ENCODE measurements at regions not wholly inside any gene's neighbourhood (a gene's known extent, or its start where the extent isn't known, plus 50 kb on each side); places are given as distances from the start of the nearest gene placed in this dataset.

GRCh38 chr19:29401712-29402421 is 123.9 kb upstream of the VSTM2B start:
- CTCF ChIA-PET, result interaction anchor here (1.3 kb wide), 1 partner anchor 14 kb away, joined by 4 read pairs; no protein-coding TSS in a partner anchor
- H3K27ac Mint-ChIP-seq, result no peak overlapping the region
- peaks cover 35% of the 10 kb centered on the region for H3K4me1 Mint-ChIP-seq
- no peaks in the 10 kb centered on the region for H3K36me3 Mint-ChIP-seq
- TF ChIP-seq ZMAT4 (CRISPR knock-in tag; IDR thresholded peaks at IDR 0.05), result no peak
- TF ChIP-seq ZNF263 (CRISPR knock-in tag; IDR thresholded peaks at IDR 0.05; ENCODE audit: low read depth), result no peak
- no peak for TF ChIP-seq ZSCAN18 (CRISPR knock-in tag; IDR thresholded peaks at IDR 0.05)
- no peak for TF ChIP-seq ZNF416 (CRISPR knock-in tag; IDR thresholded peaks at IDR 0.05)
- no peak for TF ChIP-seq NFE2L1 (CRISPR knock-in tag; IDR thresholded peaks at IDR 0.05)
- POLR2A ChIA-PET, result no interaction called here
- H3K27me3 Mint-ChIP-seq (ENCODE audit: low read depth), result peaks cover 15% of the 10 kb centered on the region
- no peak for DNase-seq (ENCODE audit: low spot score)
- no peak overlapping the region for H3K4me3 Mint-ChIP-seq
- no peaks in the 10 kb centered on the region for H3K9me3 Mint-ChIP-seq
- no peak for ATAC-seq

GRCh38 chr19:29402563-29402962 is 123.2 kb upstream of the VSTM2B start:
- H3K9me3 Mint-ChIP-seq, result no peaks in the 10 kb centered on the region
- peaks cover 15% of the 10 kb centered on the region for H3K27me3 Mint-ChIP-seq (ENCODE audit: low read depth)
- H3K27ac Mint-ChIP-seq, result no peak overlapping the region
- no peak for ATAC-seq
- no peak for DNase-seq (ENCODE audit: low spot score)
- ChIA-PET POLR2A (no interaction called here), CTCF (no interaction called here)
- TF ChIP-seq E2F4 (CRISPR knock-in tag; IDR thresholded peaks at IDR 0.05; ENCODE audit: borderline replicate concordance, low read depth) (no peak), PRRX2 (CRISPR knock-in tag; IDR thresholded peaks at IDR 0.05) (no peak), ZNF281 (CRISPR knock-in tag; IDR thresholded peaks at IDR 0.05) (no peak), ZBTB21 (CRISPR knock-in tag; IDR thresholded peaks at IDR 0.05; ENCODE audit: borderline replicate concordance) (no peak), ZNF416 (CRISPR knock-in tag; IDR thresholded peaks at IDR 0.05) (no peak), CBFB (CRISPR knock-in tag; IDR thresholded peaks at IDR 0.05; ENCODE audit: low read depth) (no peak), SMAD4 (CRISPR knock-in tag; IDR thresholded peaks at IDR 0.05) (no peak), FOXK1 (CRISPR knock-in tag; IDR thresholded peaks at IDR 0.05) (no peak), ATF1 (CRISPR knock-in tag; IDR thresholded peaks at IDR 0.05) (no peak), RORB (CRISPR knock-in tag; IDR thresholded peaks at IDR 0.05) (no peak), ZNF512 (CRISPR knock-in tag; IDR thresholded peaks at IDR 0.05; ENCODE audit: borderline replicate concordance) (no peak), ZMAT4 (CRISPR knock-in tag; IDR thresholded peaks at IDR 0.05) (no peak)
- peaks cover 29% of the 10 kb centered on the region for H3K4me1 Mint-ChIP-seq
- H3K4me3 Mint-ChIP-seq, result no peak overlapping the region
- no peaks in the 10 kb centered on the region for H3K36me3 Mint-ChIP-seq

All from WTC11 (cell line).